ENCODE measurements at regions not wholly inside any gene's neighbourhood (a gene's known extent, or its start where the extent isn't known, plus 50 kb on each side); places are given as distances from the start of the nearest gene placed in this dataset.

DNA sequence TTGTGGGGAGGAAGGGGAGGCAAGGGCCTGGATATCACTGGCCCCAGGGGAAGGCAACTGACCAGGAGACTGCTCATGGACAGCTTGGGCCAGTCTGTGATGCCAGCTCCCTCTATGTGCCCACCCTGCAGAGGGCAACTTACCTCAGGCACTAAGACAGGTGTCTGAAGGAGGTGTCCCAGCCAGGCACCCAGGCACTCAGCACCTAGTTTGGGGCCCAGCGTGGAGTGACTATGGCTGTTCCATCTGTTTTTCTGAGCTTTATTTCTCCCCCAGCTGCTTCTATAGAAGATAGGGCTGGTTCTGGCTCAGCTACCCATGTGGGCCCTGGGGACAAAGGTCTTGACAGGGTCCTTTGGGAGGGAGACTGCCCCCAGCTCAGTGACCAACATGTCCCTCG is 150.6 kb upstream of the PCBD1 start:
- Histone ChIP-seq H3K9me3 (no peaks in the 10 kb centered on the region), H3K36me3 (ENCODE audit: low read depth) (no peaks in the 10 kb centered on the region), H3K4me1 (ENCODE audit: low read depth) (no peaks in the 10 kb centered on the region), H3K4me3 (no peak overlapping the region)
- no peak for DNase-seq
- intact Hi-C loops (cut with DNase I, micrococcal nuclease), result no loop called here
- TF ChIP-seq, protein P1, sequence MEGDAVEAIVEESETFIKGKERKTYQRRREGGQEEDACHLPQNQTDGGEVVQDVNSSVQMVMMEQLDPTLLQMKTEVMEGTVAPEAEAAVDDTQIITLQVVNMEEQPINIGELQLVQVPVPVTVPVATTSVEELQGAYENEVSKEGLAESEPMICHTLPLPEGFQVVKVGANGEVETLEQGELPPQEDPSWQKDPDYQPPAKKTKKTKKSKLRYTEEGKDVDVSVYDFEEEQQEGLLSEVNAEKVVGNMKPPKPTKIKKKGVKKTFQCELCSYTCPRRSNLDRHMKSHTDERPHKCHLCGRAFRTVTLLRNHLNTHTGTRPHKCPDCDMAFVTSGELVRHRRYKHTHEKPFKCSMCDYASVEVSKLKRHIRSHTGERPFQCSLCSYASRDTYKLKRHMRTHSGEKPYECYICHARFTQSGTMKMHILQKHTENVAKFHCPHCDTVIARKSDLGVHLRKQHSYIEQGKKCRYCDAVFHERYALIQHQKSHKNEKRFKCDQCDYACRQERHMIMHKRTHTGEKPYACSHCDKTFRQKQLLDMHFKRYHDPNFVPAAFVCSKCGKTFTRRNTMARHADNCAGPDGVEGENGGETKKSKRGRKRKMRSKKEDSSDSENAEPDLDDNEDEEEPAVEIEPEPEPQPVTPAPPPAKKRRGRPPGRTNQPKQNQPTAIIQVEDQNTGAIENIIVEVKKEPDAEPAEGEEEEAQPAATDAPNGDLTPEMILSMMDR (IDR thresholded peaks at IDR 0.05), result no peak
- ATAC-seq, result no peak

- H3K4me1 ChIP-seq (ENCODE audit: low read depth), result no peaks in the 10 kb centered on the region
- ATAC-seq (no peak), DNase-seq (no peak)
- TF ChIP-seq, protein P1 (IDR thresholded peaks at IDR 0.05), result no peak
- H3K4me3 ChIP-seq, result no peak overlapping the region
- intact Hi-C loops (cut with DNase I, micrococcal nuclease), result no loop called here
- no peaks in the 10 kb centered on the region for H3K36me3 ChIP-seq (ENCODE audit: low read depth)
- H3K9me3 ChIP-seq, result no peaks in the 10 kb centered on the region
Measured at GRCh38 chr10:71039551-71039950, 151.2 kb upstream of the PCBD1 start.

DNA sequence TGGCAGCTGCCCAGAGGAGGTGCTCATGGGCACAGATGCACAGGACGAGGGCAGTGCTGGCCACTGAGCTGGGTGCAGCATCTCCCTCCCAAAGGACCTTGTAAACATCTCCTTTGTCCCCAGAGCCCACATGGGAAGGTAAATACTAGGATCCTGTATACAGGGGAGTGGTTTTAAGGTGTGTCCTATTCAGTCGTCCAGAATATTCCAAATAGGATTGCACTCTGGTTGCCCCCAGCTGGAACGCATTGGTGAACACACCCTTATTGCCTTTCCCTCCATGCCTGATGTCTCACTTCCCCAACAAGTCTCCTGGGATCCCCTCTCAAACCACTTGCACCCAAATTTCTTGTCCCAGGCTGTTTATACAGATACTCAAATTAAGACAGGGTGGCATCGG is 152.0 kb upstream of the PCBD1 start:
- ATAC-seq, result peak; percentile 19
- Histone ChIP-seq H3K4me3 (no peak overlapping the region), H3K4me1 (ENCODE audit: low read depth) (no peaks in the 10 kb centered on the region), H3K9me3 (no peaks in the 10 kb centered on the region), H3K36me3 (ENCODE audit: low read depth) (no peaks in the 10 kb centered on the region)
- TF ChIP-seq, protein P1 (IDR thresholded peaks at IDR 0.05), result no peak
- DNase-seq, result no peak
- intact Hi-C loops (cut with DNase I, micrococcal nuclease), result no loop called here

DNA sequence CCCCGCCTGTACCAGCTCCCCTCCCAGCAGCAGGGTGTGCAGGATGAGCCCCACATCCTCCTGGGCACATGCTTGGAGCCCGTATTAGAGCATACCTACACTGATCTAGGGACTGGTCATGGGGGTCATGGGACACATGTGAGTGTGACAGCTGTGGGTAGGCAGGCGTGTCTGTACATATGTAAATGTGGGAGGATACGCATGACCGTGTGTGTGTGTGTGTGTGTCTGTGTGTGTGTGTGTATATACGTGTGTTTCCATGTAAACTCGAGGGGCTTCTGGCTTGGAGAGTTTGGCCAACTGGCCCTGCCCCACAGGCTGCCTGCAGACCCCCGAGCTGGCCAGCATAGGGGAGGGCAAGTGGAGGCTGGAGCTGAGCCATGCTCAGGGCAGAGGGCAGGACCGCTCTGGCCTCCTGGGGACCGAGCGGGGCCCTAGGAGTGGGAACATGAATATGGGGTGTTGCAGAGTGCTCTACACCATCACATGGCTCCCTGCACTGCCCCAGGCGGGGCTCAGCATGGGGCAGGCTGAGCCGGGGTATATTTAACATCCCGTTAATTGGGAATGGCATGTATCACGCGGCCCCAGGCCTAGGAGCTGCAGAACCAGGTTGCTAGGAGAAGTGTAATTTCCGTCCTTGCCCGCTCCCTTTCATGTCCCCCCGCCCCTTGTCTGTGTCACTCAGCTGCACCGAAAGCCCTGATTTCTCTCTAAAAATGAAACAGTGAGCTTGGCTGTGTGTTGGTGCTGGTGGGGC is 152.7 kb upstream of the PCBD1 start:
- TF ChIP-seq, protein P1 (IDR thresholded peaks at IDR 0.05), result no peak
- DNase-seq (no peak), ATAC-seq (no peak)
- intact Hi-C loops (cut with DNase I, micrococcal nuclease), result no loop called here
- Histone ChIP-seq H3K4me3 (no peak overlapping the region), H3K9me3 (no peaks in the 10 kb centered on the region), H3K4me1 (ENCODE audit: low read depth) (no peaks in the 10 kb centered on the region), H3K36me3 (ENCODE audit: low read depth) (no peaks in the 10 kb centered on the region)

- Histone ChIP-seq H3K9me3 (no peaks in the 10 kb centered on the region), H3K4me3 (no peak overlapping the region), H3K36me3 (ENCODE audit: low read depth) (no peaks in the 10 kb centered on the region), H3K4me1 (ENCODE audit: low read depth) (no peaks in the 10 kb centered on the region)
- intact Hi-C loops (cut with DNase I, micrococcal nuclease), result no loop called here
- no peak for ATAC-seq
- no peak for DNase-seq
- TF ChIP-seq, protein P1 (IDR thresholded peaks at IDR 0.05), result no peak
Measured at GRCh38 chr10:71042216-71042615, 153.9 kb upstream of the PCBD1 start.

DNA sequence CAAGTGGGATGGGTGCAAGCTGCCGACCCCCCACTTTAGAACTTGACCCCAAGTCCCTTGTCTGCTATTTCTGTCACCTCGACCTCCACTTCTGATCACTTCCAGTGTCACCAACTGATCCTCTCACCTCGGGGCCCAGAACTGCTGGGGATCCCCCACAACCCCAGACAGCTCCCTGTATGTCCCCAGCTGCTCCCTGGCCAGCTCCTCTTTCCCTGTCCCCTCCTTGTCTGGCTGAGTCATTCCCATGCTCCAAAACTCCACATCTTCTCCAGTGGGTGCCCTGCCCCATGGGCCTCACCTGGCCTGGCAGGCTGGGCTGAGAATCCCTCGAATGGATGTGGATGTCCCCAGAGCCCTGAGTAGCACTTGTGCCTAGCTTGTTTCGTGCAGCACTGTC is 154.3 kb upstream of the PCBD1 start:
- H3K4me1 ChIP-seq (ENCODE audit: low read depth), result no peaks in the 10 kb centered on the region
- DNase-seq, result no peak
- no peaks in the 10 kb centered on the region for H3K9me3 ChIP-seq
- TF ChIP-seq, protein P1 (IDR thresholded peaks at IDR 0.05), result no peak
- ATAC-seq, result no peak
- H3K4me3 ChIP-seq, result no peak overlapping the region
- intact Hi-C loops (cut with DNase I, micrococcal nuclease), result no loop called here
- no peaks in the 10 kb centered on the region for H3K36me3 ChIP-seq (ENCODE audit: low read depth)
